H4 (cell line): ENCODE measurements at regions not wholly inside any gene's neighbourhood (a gene's known extent, or its start where the extent isn't known, plus 50 kb on each side); places are given as distances from the start of the nearest gene placed in this dataset.

Source experiments
- DNase-seq: peaks from one replicate; pipeline ENCODE4 v3.0.0-alpha.2; 2015; ENCODE audit warnings: low spot score

DNA sequence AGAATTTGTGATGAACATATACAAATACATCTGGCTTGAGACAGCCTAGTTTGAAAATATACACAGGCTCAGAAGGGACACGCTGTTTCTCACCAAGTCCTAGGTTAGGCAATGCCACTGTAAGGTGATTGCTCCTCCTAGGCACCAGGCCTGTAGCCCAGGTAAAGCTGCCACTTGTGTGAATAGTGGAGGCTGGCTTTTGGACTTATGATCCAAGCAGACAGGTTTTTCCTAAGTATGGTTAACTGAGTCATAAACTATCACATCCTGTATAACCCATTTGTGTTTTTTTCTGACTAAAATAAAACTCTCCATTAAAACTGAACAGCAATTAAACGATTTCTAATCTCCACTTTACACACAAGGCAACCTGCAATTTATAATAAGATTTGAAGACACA lies 81.0 kb downstream of the SEMA4F start:
- DNase-seq, result no peak

DNA sequence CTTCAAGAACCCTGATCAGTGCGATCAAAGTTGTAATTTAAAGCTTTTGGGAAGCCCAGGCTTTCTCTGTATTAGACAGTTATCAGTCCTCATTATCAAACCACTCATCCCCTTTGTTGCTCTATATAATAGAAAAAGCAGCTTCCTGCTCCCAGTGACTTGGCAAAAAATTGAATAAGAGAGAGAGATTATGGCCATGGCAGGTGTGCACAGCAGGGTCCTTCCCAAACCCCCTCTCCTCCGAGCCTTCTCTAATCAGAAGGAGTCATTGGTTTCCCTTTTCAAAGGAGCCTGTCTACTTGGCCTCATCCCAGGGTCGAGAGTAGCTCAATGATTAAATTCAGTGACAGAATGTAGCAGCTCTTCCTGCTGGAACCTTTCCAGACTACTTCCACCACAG lies 81.5 kb downstream of the SEMA4F start:
- no peak for DNase-seq

DNA sequence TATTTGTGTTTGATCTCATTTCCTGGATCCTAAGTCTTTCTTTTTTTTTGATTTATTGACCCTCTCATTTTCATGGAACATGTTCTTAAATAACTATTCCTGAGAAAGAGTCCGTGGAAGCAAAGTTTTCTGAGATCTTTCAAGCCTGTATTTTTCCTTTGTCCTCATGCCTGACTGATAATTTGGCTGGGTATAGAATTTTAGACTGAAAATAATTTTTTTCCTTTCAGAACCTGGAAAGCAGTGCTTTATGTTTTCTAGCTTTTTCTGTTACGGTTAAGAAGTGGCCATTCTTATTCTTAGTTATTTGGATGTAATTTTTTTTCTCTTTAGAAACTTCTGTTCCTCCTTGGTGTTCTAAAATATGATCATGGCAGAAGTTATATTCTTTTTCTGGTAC lies 82.5 kb downstream of the SEMA4F start:
- DNase-seq, result no peak

- DNase-seq, result no peak
These were observed 84.5 kb downstream of the SEMA4F start for GRCh38 chr2:74738586-74738985.

- no peak for DNase-seq
These were observed 85.1 kb downstream of the SEMA4F start for GRCh38 chr2:74739129-74739528.

GRCh38 chr2:74739733-74740241 lies 85.7 kb downstream of the SEMA4F start:
- no peak for DNase-seq

DNA sequence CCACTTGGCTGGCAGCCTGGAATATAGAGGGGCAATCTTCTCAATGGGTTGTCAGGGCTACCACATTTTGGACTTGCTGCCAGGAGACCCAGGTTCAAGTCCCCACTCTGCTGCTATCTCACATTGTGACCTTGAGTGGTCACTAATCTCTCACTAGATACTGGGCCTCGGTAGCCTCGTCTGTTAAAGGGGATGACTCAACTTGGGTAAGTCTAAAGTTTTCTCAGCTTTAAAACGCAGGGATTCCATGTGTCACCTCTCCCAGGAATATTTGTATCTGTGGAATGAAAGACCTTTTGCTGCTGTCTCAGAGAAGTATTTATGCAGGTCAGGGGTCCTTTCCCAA lies 86.3 kb downstream of the SEMA4F start:
- no peak for DNase-seq

DNA sequence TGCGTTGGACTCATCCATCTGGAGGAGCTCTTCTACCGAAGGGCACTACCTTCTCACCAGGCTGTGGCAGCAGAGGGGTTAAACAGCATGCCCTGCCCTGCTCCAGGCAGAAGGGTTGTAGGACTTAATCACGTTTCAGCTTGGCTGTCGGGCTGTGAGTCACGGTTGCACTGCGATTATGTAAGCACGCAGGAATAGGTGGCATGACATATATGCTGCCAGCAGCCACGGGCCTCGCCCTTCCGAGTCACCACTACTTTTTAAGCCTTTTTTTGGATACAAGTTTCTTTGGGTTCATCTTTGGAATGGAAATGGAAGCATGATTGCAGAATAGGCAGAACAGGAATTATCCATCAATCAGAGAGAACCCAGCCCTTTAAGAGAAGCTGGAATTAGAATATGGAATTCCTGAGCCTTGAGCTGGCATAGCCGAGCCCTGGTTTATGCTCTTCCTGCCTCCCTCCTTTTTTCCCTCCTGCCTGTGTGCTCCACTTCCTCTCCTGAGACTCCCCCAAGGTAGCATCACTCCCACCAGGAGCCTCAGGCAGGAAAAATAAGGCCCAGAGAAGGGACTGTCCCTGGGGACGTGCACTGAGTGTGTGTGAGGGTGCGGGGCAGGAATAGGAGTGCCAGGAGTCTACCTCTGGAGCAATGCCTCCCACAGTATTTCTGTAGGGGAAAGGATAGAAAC lies 86.8 kb downstream of the SEMA4F start:
- peak; percentile 97 for DNase-seq

DNA sequence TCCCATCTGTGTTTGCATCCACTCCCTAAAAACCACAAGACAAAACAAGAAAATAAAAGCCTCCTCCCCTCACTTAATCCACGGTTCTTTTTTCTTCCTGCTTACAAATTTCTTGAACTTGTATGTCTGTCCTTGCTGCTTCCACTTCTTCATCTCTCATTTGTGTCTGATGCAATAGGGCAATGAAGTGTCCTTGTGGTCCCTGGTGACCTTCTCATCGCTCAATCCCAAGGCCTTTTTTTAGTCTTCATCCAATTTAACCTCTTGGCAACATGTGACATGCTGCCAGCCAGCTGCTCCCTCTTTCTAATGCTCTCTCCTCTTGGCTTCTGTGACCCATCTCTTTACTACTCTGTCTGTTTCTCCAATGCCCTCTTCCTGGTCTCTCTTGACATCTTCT lies 87.6 kb downstream of the SEMA4F start:
- DNase-seq, result no peak

GRCh38 chr2:74742471-74742870 lies 88.4 kb downstream of the SEMA4F start:
- no peak for DNase-seq

- no peak for DNase-seq
These were observed 89.0 kb downstream of the SEMA4F start for GRCh38 chr2:74743039-74743438.

DNA sequence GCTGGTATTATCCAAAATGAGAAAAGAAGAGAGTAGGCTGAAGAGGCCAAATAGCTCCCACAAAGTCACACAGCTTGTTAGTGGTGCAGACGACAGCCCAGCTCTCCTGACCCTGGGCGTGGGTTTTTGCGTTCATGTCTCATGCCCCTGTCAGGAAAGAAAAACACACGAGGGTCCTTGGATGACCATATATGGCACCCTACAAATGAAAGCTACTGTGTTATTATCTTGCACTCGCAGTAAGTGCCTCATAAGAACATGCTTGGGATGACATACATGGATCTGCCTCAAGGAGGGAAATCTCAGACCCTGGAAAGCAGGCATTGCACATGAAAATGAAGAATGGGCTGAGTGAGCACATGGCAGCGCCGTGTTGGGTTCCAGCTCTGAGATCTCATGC lies 89.7 kb downstream of the SEMA4F start:
- DNase-seq, result no peak

DNA sequence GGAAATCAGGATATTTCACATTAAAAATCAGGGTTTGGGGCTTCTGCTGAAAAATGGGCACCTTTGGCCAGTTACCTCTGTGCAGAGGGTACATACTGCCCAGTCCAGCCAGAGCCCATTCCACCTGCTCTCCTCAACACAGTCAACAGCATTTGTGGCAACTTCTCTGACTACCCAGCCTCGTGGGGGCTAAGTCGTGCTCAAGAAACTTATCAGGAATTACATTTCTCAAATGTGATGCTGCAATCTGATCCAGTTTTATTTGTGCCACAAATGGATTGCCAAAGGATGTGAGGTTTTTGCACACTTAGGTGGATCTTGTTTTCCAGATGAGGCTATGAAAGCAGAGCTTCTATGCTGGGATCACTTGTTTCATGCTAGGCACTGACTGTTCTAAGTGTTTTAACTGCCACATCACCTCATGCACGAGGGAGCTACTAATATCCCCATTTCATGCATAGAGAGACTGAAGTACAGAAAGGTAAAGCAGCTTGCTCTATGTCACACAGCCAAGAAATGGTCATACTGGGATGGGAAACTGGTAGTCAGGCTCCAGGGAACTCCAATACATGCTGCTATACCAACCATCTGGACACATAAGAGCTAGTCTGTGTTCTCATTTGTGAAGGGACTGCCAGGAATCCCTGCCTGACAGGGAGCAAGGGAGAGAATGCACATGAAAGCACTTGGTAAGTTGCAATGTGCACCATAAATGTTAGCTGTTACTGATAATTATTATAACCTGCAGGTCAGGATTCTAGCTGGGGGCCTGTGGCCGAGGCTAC lies 89.0 kb upstream of the HK2 start:
- DNase-seq, result no peak

DNA sequence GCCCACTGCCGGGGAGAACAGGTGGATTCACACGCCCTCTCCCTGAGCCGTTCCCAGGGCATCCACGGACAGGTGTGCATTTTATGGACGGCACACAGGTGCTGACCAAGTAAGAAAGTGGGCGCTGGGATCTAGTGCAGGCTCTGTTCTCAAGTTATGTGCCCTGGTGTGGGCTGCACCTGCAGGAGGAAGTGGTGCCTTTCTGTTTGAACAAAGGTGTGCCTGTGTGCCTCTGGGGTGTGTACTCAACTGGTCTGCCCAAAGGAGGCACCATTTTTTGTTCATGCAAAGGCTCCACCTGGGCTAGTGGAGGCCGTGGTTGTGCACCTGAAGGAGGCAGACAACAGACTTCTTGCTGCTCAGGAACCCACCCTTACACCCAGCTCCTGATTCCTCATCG lies 88.2 kb upstream of the HK2 start:
- DNase-seq, result no peak

DNA sequence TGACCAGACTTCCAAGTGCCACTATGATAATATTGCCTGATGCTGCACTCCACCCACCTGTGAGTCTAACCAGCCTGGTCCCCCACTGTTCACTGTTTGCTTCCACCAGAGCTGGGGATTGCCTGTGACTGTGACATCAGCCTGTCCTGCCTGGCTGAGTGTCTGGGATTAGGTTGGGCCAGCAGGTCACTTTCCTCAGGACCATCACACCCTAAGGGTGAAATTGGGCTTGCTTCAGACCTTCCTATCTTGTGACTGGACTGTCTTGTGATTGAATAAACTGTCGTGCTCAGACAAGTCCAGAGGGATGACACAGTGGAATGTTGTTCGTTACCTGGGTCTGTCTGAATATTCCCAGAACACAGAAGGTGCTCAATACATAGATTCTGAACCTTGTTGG lies 87.4 kb upstream of the HK2 start:
- no peak for DNase-seq

GRCh38 chr2:74747411-74748080 lies 86.4 kb upstream of the HK2 start:
- peak; percentile 22 for DNase-seq

- no peak for DNase-seq
These were observed 85.3 kb upstream of the HK2 start for GRCh38 chr2:74748665-74749064.

DNA sequence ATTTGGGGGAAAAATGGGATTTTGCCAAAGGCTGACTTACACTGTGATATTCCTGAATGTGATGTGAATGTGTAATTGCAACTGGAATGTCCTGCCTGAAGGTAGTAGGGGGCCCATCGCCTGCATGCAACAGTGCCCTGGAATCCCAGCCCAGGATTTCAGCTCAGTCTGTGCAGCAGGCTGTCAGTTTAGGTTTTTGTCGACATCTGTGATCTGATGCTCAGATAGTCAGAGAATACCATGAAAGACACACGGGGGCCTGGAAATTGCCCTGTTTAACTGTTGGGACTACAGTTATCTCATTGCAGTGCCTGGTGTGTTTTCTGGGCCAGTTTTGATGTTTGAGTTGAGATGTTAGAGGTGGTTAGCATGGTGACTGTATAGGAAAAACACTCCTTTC lies 84.5 kb upstream of the HK2 start:
- no peak for DNase-seq

DNA sequence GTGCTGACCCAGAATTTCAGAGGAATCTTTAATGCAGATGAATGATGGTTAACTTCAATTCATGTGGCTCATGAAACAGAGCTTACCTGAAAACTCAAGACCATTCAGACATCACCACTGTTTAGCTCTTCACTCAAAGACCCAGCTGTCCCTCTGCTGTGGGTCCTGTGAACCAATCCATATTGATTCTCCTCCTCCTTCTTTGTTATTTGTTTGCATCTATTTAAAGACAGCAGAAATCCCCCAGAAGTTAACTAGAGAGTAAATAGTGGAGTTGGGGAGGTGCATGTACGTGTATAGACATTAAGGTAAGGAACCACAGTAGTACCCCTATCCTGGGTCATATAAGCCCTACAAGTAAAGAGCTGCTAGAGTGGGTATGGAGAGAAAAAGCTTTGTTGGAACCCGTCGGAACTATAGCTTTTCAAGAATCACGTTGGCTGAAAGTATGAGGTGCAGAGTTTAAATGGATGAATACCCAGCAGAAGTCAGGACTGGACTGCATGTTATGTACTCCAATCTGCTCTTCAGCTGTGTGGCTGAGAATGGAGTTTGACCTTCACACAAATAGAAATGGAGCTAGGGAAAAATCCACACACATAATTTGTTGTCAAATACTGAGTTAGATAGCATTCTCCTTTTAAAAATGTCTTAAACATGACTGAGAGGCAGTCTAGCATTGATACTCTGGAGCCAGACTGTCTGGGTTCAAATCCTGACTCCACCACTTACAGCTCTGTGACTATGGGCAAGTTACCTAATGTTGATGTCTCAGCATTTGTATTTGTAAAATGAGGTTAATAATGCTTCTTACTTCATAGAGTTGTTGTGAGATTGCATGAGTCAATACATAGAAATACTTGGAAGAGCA lies 81.7 kb upstream of the HK2 start:
- DNase-seq, result no peak

DNA sequence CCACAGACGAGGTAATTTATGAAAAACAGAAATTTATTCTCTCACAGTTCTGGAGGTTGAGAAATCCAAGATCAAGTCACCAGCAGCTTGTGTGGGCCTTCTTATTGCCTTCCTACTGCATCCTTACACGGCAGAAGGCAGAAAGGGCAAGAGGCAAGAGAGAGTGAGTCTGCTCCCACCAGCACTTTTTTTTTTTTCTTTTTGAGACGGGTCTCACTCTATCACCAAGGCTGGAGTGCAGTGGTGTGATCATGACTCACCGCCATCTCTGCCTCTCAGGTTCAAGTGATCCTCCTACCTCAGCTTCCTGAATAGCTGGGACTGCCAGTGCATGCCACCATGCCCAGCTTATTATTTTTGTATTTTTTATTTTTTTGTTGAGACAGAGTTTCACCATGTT lies 78.5 kb upstream of the HK2 start:
- DNase-seq, result no peak

DNA sequence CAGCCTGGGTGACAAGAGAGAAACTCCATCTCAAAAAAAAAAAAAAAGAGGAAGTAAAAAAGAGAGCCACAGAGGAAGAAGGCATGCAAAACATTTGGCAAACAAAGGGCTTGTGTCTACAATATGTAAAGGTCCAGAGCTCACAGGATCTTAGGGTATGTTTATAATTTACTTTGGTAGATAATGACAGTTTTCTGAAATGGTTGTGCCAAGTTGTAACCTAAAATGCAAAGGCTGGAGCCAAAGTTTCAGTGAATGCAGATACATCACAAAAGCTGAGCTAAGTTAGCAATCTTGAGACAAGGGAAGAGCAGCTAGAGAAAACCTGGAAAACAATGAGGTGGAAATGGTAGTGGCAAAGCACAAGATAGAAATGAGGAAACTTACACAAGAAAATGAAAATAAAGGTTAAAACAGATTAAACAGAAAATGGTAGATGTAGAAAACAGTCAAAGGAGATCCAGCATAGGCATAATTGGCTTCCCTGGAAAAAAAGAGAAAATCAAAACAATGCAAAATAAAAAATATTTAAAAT lies 77.5 kb upstream of the HK2 start:
- DNase-seq, result no peak

- no peak for DNase-seq
These were observed 73.9 kb upstream of the HK2 start for GRCh38 chr2:74759986-74760385.
